Neural cell (in vitro differentiated cells): ENCODE measurements at regions not wholly inside any gene's neighbourhood (a gene's known extent, or its start where the extent isn't known, plus 50 kb on each side); places are given as distances from the start of the nearest gene placed in this dataset.

Experiments used
- H2AFZ ChIP-seq: fragments of 200-600, 300-800 bp; sonication (generic), shearing (Covaris generic); 2 replicates; pipeline ENCODE4 v1.6.0; 2014; ENCODE audit warnings: low read depth, mild to moderate bottlenecking, antibody characterized with exemption, low read length, moderate library complexity
- H3F3A ChIP-seq: fragments of 200-600 bp; shearing (Covaris generic); 2 replicates; pipeline ENCODE4 v1.6.1; 2016; ENCODE audit warnings: mild to moderate bottlenecking, moderate library complexity, mixed read lengths, antibody characterized with exemption, low read length; ENCODE audit not compliant: insufficient read depth, poor library complexity, severe bottlenecking
- H3K27ac ChIP-seq: fragments of 200-600, 300-800 bp; sonication (generic), shearing (Covaris generic); 2 replicates; pipeline ENCODE4 v1.5.1; 2014; ENCODE audit warnings: mild to moderate bottlenecking, low read length, moderate library complexity
- H3K27me3 ChIP-seq: fragments of 300-800, 200-600 bp; sonication (generic), shearing (Covaris generic); 2 replicates; pipeline ENCODE4 v1.6.0; 2014; ENCODE audit warnings: mild to moderate bottlenecking, low read depth, low read length, moderate library complexity; ENCODE audit not compliant: insufficient read depth
- H3K36me3 ChIP-seq: fragments of 300-800, 200-600 bp; sonication (generic), shearing (Covaris generic); 2 replicates; pipeline ENCODE4 v1.5.1; 2014; ENCODE audit warnings: mild to moderate bottlenecking, antibody characterized with exemption, low read length, moderate library complexity; ENCODE audit not compliant: insufficient read depth
- H3K4me2 ChIP-seq: fragments of 300-800, 200-600 bp; sonication (generic), shearing (Covaris generic); 2 replicates; pipeline ENCODE4 v1.6.0; 2014; ENCODE audit warnings: mild to moderate bottlenecking, low read length
- H3K4me3 ChIP-seq: fragments of 300-800, 200-600 bp; sonication (generic), shearing (Covaris generic); 2 replicates; pipeline ENCODE4 v1.5.1; 2014; ENCODE audit warnings: mild to moderate bottlenecking, low read length, moderate library complexity
- H3K79me2 ChIP-seq: fragments of 200-600 bp; shearing (Covaris generic); replicated peaks from 2 replicates; pipeline ENCODE4 v1.6.0; 2014; ENCODE audit warnings: mild to moderate bottlenecking, low read length, moderate library complexity; ENCODE audit not compliant: insufficient read depth
- H3K9ac ChIP-seq: fragments of 300-800, 200-600 bp; sonication (generic), shearing (Covaris generic); 2 replicates; pipeline ENCODE4 v1.6.1; 2016; ENCODE audit warnings: mild to moderate bottlenecking, low read length, mixed read lengths
- H3K9me2 ChIP-seq: fragments of 200-600 bp; shearing (Covaris generic); 2 replicates; pipeline ENCODE4 v1.6.1; 2016; ENCODE audit warnings: mild to moderate bottlenecking, low read length, mixed read lengths; ENCODE audit not compliant: insufficient read depth
- H3K9me3 ChIP-seq: fragments of 200-600, 300-800 bp; sonication (generic), shearing (Covaris generic); 2 replicates; pipeline ENCODE4 v1.6.1; 2016; ENCODE audit warnings: mild to moderate bottlenecking, mixed run types, low read length, moderate library complexity, mixed read lengths
- H4K20me1 ChIP-seq: fragments of 200-600 bp; shearing (Covaris generic); 2 replicates; pipeline ENCODE4 v1.6.1; 2016; ENCODE audit warnings: mild to moderate bottlenecking, mixed run types; ENCODE audit not compliant: insufficient read depth
- EP300 ChIP-seq: fragments of 450-650 bp; conservative IDR thresholded peaks from 2 replicates; pipeline ENCODE4 v1.6.1; 2014; ENCODE audit warnings: antibody characterized with exemption, mild to moderate bottlenecking, moderate library complexity; ENCODE audit not compliant: poor library complexity, severe bottlenecking
- EZH2 ChIP-seq: fragments of 200-600, 300-800 bp; shearing (Covaris generic), sonication (generic); IDR thresholded peaks from 2 replicates; pipeline ENCODE4 v1.6.1; 2014; ENCODE audit warnings: antibody characterized with exemption, low read length, borderline replicate concordance, mild to moderate bottlenecking; ENCODE audit not compliant: insufficient read depth, poor library complexity, severe bottlenecking
- MXI1 ChIP-seq: fragments of 450-650 bp; conservative IDR thresholded peaks from 2 replicates; pipeline ENCODE4 v1.6.1; 2014; ENCODE audit warnings: antibody characterized with exemption, mild to moderate bottlenecking; ENCODE audit not compliant: poor library complexity, severe bottlenecking
- POLR2AphosphoS5 ChIP-seq: IDR thresholded peaks from 2 replicates; pipeline ENCODE4 v1.6.1; 2012
- RAD21 ChIP-seq: fragments of 450-650 bp; conservative IDR thresholded peaks from 2 replicates; pipeline ENCODE4 v1.6.1; 2014; ENCODE audit warnings: antibody characterized with exemption, mild to moderate bottlenecking, moderate library complexity
- SMC3 ChIP-seq: fragments of 450-650 bp; conservative IDR thresholded peaks from 2 replicates; pipeline ENCODE4 v1.6.1; 2014; ENCODE audit warnings: antibody characterized with exemption, mild to moderate bottlenecking, moderate library complexity; ENCODE audit not compliant: poor library complexity
- TAF1 ChIP-seq: IDR thresholded peaks from 2 replicates; pipeline ENCODE4 v1.6.1; 2012; ENCODE audit warnings: low read depth
- TF ChIP-seq, protein P1 (sequence below): fragments of 450-650 bp; IDR thresholded peaks from 2 replicates; pipeline ENCODE4 v1.5.1; 2014; ENCODE audit warnings: antibody characterized with exemption, mild to moderate bottlenecking, moderate library complexity; ENCODE audit not compliant: poor library complexity, severe bottlenecking
- TF ChIP-seq, protein P2 (sequence below): IDR thresholded peaks from 2 replicates; pipeline ENCODE4 v1.6.1; 2012; ENCODE audit warnings: borderline replicate concordance

DNA sequence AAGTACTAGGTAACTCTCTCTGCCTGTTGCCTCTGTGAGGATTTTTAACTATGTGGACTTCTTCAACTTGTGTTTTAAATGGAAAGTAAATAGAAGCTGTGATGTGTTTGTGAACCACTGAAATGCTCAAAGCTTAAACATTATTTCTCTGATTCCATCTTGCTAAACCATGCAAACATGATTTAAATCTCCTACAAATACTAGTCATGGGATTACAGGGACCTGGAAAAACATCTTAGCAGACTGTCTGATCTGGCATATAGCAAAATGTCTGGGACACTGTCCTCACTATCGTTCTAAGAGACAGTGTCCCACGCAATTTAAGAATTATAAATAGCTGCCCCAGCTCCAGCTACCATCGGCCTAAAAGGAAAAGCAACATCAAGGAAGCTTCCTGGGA, 914.5 kb upstream of the FAT3 start:
- Histone ChIP-seq H3K4me2 (no peak overlapping the region), H3K9me2 (no peaks in the 10 kb centered on the region), H3F3A (no peaks in the 10 kb centered on the region), H3K79me2 (no peaks in the 10 kb centered on the region), H3K4me3 (no peak overlapping the region), H2AFZ (no peak overlapping the region), H3K27me3 (no peaks in the 10 kb centered on the region), H4K20me1 (no peaks in the 10 kb centered on the region), H3K36me3 (no peaks in the 10 kb centered on the region), H3K9ac (no peak overlapping the region), H3K9me3 (no peaks in the 10 kb centered on the region), H3K27ac (no peak overlapping the region)
- TF ChIP-seq EP300 (no peak), SMC3 (no peak), RAD21 (no peak), MXI1 (no peak), TAF1 (no peak)
- TF ChIP-seq, protein P1, sequence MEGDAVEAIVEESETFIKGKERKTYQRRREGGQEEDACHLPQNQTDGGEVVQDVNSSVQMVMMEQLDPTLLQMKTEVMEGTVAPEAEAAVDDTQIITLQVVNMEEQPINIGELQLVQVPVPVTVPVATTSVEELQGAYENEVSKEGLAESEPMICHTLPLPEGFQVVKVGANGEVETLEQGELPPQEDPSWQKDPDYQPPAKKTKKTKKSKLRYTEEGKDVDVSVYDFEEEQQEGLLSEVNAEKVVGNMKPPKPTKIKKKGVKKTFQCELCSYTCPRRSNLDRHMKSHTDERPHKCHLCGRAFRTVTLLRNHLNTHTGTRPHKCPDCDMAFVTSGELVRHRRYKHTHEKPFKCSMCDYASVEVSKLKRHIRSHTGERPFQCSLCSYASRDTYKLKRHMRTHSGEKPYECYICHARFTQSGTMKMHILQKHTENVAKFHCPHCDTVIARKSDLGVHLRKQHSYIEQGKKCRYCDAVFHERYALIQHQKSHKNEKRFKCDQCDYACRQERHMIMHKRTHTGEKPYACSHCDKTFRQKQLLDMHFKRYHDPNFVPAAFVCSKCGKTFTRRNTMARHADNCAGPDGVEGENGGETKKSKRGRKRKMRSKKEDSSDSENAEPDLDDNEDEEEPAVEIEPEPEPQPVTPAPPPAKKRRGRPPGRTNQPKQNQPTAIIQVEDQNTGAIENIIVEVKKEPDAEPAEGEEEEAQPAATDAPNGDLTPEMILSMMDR: no peak

DNA sequence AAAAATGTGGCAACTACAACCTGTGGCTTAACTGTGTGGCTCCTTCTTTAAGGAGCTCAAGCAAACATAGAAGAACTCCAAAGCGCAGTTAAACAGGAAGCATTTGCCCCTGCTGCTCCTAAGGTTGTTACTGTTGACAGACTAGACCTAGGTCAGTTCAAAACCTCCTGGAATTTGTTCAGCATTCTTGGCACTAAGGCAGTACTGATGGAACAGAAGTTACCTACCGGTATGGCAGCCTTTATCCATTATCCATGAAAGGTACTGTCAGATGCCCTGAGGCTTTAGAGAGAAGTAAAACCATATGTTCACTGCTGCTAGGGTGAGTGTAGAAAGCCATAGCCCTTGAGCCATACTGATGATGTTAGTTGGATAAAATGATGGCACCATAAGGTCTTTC, 916.5 kb upstream of the FAT3 start:
- TF ChIP-seq EZH2 (no peak), POLR2AphosphoS5 (no peak), SMC3 (no peak), EP300 (no peak)
- Histone ChIP-seq H3K27ac (no peak overlapping the region), H3K9ac (no peak overlapping the region), H3K4me3 (no peak overlapping the region), H3K79me2 (no peaks in the 10 kb centered on the region), H3K36me3 (no peaks in the 10 kb centered on the region), H3K9me2 (no peaks in the 10 kb centered on the region), H3K4me2 (no peak overlapping the region), H2AFZ (no peak overlapping the region), H4K20me1 (no peaks in the 10 kb centered on the region), H3K27me3 (no peaks in the 10 kb centered on the region), H3K9me3 (no peaks in the 10 kb centered on the region), H3F3A (no peaks in the 10 kb centered on the region)

DNA sequence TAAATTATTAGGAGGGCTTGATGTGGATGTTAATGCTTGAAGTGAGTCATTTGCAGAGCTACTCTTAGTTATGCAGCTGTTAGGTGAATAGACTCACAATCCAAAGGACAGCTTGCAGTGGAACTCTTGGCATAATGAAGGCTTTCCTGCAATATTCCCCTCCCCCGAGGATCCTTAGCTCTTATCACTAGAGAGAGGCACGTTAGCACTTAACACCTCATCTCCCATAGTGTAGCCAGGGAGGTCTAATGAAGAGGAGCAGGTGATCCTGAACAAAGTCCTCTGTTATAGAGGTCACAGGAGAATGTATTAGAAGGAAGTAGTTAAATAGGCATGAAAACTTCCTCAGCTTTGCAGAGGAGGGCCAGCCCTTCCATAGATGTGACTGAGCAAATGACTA, 919.2 kb upstream of the FAT3 start:
- no peak overlapping the region for H3K4me2 ChIP-seq
- no peak for TF ChIP-seq RAD21
- no peak for TF ChIP-seq EZH2
- TF ChIP-seq, protein P1: no peak
- no peak for TF ChIP-seq MXI1
- TF ChIP-seq POLR2AphosphoS5: no peak
- TF ChIP-seq, protein P2, sequence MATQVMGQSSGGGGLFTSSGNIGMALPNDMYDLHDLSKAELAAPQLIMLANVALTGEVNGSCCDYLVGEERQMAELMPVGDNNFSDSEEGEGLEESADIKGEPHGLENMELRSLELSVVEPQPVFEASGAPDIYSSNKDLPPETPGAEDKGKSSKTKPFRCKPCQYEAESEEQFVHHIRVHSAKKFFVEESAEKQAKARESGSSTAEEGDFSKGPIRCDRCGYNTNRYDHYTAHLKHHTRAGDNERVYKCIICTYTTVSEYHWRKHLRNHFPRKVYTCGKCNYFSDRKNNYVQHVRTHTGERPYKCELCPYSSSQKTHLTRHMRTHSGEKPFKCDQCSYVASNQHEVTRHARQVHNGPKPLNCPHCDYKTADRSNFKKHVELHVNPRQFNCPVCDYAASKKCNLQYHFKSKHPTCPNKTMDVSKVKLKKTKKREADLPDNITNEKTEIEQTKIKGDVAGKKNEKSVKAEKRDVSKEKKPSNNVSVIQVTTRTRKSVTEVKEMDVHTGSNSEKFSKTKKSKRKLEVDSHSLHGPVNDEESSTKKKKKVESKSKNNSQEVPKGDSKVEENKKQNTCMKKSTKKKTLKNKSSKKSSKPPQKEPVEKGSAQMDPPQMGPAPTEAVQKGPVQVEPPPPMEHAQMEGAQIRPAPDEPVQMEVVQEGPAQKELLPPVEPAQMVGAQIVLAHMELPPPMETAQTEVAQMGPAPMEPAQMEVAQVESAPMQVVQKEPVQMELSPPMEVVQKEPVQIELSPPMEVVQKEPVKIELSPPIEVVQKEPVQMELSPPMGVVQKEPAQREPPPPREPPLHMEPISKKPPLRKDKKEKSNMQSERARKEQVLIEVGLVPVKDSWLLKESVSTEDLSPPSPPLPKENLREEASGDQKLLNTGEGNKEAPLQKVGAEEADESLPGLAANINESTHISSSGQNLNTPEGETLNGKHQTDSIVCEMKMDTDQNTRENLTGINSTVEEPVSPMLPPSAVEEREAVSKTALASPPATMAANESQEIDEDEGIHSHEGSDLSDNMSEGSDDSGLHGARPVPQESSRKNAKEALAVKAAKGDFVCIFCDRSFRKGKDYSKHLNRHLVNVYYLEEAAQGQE: no peak
- no peak for TF ChIP-seq TAF1
- no peak for TF ChIP-seq EP300
- no peak overlapping the region for H3K4me3 ChIP-seq
- H4K20me1 ChIP-seq: no peaks in the 10 kb centered on the region
- no peaks in the 10 kb centered on the region for H3K9me2 ChIP-seq
- H3K79me2 ChIP-seq: no peaks in the 10 kb centered on the region
- H3K36me3 ChIP-seq: no peaks in the 10 kb centered on the region
- H2AFZ ChIP-seq: no peak overlapping the region
- no peaks in the 10 kb centered on the region for H3F3A ChIP-seq
- no peaks in the 10 kb centered on the region for H3K9me3 ChIP-seq
- H3K27ac ChIP-seq: no peak overlapping the region
- no peak overlapping the region for H3K9ac ChIP-seq
- H3K27me3 ChIP-seq: no peaks in the 10 kb centered on the region
